ENCODE measurements at regions not wholly inside any gene's neighbourhood (a gene's known extent, or its start where the extent isn't known, plus 50 kb on each side); places are given as distances from the start of the nearest gene placed in this dataset.
"Not testable (repeated sequence)": the region's sequence is repeated elsewhere in the genome, so short reads cannot be mapped to it uniquely, and the experiment has no call there.

DNA sequence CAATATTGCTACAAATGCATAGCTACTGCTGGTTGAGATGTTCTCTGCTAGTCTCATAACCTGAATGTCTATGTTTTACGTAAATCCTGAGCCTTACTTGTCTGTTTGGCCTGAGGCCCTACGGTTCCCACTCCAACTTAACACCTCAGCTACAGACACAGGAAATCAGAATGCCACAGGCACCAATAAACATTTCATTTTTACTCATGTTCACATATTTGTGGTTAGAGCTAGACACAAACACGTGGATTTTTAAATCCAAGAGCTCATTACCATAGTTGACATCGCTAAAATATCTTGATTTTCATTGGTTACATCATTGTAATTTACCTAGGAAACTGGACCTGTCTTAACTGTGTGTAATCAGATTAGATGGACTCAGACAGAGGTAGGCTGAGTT is 263.8 kb upstream of the CDH19 start:
- H3K23me2 ChIP-seq (ENCODE audit: insufficient read length, low read depth, low read length, poor library complexity, severe bottlenecking) = no peaks in the 10 kb centered on the region
- H3K4me1 ChIP-seq (ENCODE audit: insufficient read depth, low read length) = no peaks in the 10 kb centered on the region
- H2BK12ac ChIP-seq (ENCODE audit: insufficient read length, low read depth, low read length) = no peak overlapping the region
- no peaks in the 10 kb centered on the region for H3K9me3 ChIP-seq (ENCODE audit: control insufficient read depth, low read depth, low read length)
- H2BK20ac ChIP-seq (ENCODE audit: low read depth, low read length, poor library complexity, severe bottlenecking) = no peak overlapping the region
- no peak overlapping the region for H4K8ac ChIP-seq (replicated peaks; ENCODE audit: insufficient read length, low read depth, low read length)
- Mint-ChIP-seq H3K27me3 (ENCODE audit: low read depth) (no peaks in the 10 kb centered on the region; the same call in 1 of the 2 replicates), H3K4me1 (peaks cover 10 to 13% of the 10 kb centered on the region in 2 experiments), H3K27ac (no peak overlapping the region), H3K4me3 (no peak overlapping the region), H3K36me3 (ENCODE audit: insufficient read depth in 1 of 3, low read depth in 3 of 3) (no peaks in the 10 kb centered on the region), H3K9me3 (no peaks in the 10 kb centered on the region)
- no peak overlapping the region for H4K91ac ChIP-seq (ENCODE audit: insufficient read length, low read depth, low read length)
- no peak for DNase-seq
- no peaks in the 10 kb centered on the region for H3K27me3 ChIP-seq (ENCODE audit: insufficient read depth, low read length)
- H4K5ac ChIP-seq (ENCODE audit: insufficient read length, low read depth, low read length) = no peak overlapping the region
- no peak overlapping the region for H3K27ac ChIP-seq (ENCODE audit: insufficient read length, low read depth, low read length)
- no peaks in the 10 kb centered on the region for H3K79me2 ChIP-seq (ENCODE audit: insufficient read depth, low read length)
- no peak overlapping the region for H3K56ac ChIP-seq (ENCODE audit: insufficient read length, low read depth, low read length)
- H2AK5ac ChIP-seq (ENCODE audit: insufficient read length, low read length) = no peak overlapping the region
- TF ChIP-seq, protein P1, sequence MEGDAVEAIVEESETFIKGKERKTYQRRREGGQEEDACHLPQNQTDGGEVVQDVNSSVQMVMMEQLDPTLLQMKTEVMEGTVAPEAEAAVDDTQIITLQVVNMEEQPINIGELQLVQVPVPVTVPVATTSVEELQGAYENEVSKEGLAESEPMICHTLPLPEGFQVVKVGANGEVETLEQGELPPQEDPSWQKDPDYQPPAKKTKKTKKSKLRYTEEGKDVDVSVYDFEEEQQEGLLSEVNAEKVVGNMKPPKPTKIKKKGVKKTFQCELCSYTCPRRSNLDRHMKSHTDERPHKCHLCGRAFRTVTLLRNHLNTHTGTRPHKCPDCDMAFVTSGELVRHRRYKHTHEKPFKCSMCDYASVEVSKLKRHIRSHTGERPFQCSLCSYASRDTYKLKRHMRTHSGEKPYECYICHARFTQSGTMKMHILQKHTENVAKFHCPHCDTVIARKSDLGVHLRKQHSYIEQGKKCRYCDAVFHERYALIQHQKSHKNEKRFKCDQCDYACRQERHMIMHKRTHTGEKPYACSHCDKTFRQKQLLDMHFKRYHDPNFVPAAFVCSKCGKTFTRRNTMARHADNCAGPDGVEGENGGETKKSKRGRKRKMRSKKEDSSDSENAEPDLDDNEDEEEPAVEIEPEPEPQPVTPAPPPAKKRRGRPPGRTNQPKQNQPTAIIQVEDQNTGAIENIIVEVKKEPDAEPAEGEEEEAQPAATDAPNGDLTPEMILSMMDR (conservative IDR thresholded peaks at IDR 0.05) = no peak
- H3T11ph ChIP-seq (ENCODE audit: low read length) = no peak overlapping the region
- H3K4ac ChIP-seq (ENCODE audit: low read depth, low read length) = no peak overlapping the region
- H2AFZ ChIP-seq (ENCODE audit: low read length) = no peak overlapping the region
- H2BK5ac ChIP-seq (ENCODE audit: insufficient read length, low read length) = no peak overlapping the region
- H3K18ac ChIP-seq (ENCODE audit: insufficient read length, low read depth, low read length) = no peak overlapping the region
- H3K9ac ChIP-seq (ENCODE audit: extremely low read depth, insufficient read length, low read length) = no peak overlapping the region
- no peak overlapping the region for H2BK15ac ChIP-seq (ENCODE audit: low read depth, low read length)
- H4K20me1 ChIP-seq (ENCODE audit: control insufficient read depth, insufficient read depth, insufficient read length) = no peaks in the 10 kb centered on the region
- no peak overlapping the region for H3K4me2 ChIP-seq (ENCODE audit: insufficient read depth, insufficient read length, low read length)
- no peak overlapping the region for H2BK120ac ChIP-seq (ENCODE audit: low read depth, low read length, poor library complexity, severe bottlenecking)
- no peak overlapping the region for H3K14ac ChIP-seq (ENCODE audit: insufficient read depth, low read length)
- WGBS (ENCODE audit: extremely low coverage, insufficient read length, low lambda C conversion rate) = no CpG with 5 or more reads among the region's 4 CpGs
- no peak overlapping the region for H3K23ac ChIP-seq (ENCODE audit: insufficient read length, low read depth, low read length)
- H3K79me1 ChIP-seq (ENCODE audit: insufficient read depth, low read depth, low read length, poor library complexity, severe bottlenecking) = no peaks in the 10 kb centered on the region

- H3K14ac ChIP-seq (ENCODE audit: insufficient read depth, low read length); H3K4ac ChIP-seq (ENCODE audit: low read depth, low read length); H2BK5ac ChIP-seq (ENCODE audit: insufficient read length, low read length); H4K8ac ChIP-seq (replicated peaks; ENCODE audit: insufficient read length, low read depth, low read length); H3K9me3 ChIP-seq (ENCODE audit: control insufficient read depth, low read depth, low read length); H3K4me1 ChIP-seq (ENCODE audit: insufficient read depth, low read length); H3K79me2 ChIP-seq (ENCODE audit: insufficient read depth, low read length); H2AK5ac ChIP-seq (ENCODE audit: insufficient read length, low read length); H3K9me3 Mint-ChIP-seq; H3K27me3 ChIP-seq (ENCODE audit: insufficient read depth, low read length); H3K23ac ChIP-seq (ENCODE audit: insufficient read length, low read depth, low read length); H3K4me3 Mint-ChIP-seq; H3K9ac ChIP-seq (ENCODE audit: extremely low read depth, insufficient read length, low read length); H3K79me1 ChIP-seq (ENCODE audit: insufficient read depth, low read depth, low read length, poor library complexity, severe bottlenecking); H3K36me3 Mint-ChIP-seq (ENCODE audit: insufficient read depth in 1 of 3, low read depth in 3 of 3); H3T11ph ChIP-seq (ENCODE audit: low read length); H3K23me2 ChIP-seq (ENCODE audit: insufficient read length, low read depth, low read length, poor library complexity, severe bottlenecking); H2BK15ac ChIP-seq (ENCODE audit: low read depth, low read length); H2AFZ ChIP-seq (ENCODE audit: low read length); H3K56ac ChIP-seq (ENCODE audit: insufficient read length, low read depth, low read length); H2BK20ac ChIP-seq (ENCODE audit: low read depth, low read length, poor library complexity, severe bottlenecking); DNase-seq; H4K91ac ChIP-seq (ENCODE audit: insufficient read length, low read depth, low read length); H2BK120ac ChIP-seq (ENCODE audit: low read depth, low read length, poor library complexity, severe bottlenecking); H4K20me1 ChIP-seq (ENCODE audit: control insufficient read depth, insufficient read depth, insufficient read length); H3K27me3 Mint-ChIP-seq (ENCODE audit: low read depth); H3K18ac ChIP-seq (ENCODE audit: insufficient read length, low read depth, low read length); H4K5ac ChIP-seq (ENCODE audit: insufficient read length, low read depth, low read length); H2BK12ac ChIP-seq (ENCODE audit: insufficient read length, low read depth, low read length); H3K27ac ChIP-seq (ENCODE audit: insufficient read length, low read depth, low read length); H3K4me2 ChIP-seq (ENCODE audit: insufficient read depth, insufficient read length, low read length); H3K27ac Mint-ChIP-seq: not testable (repeated sequence)
- WGBS (ENCODE audit: extremely low coverage, insufficient read length, low lambda C conversion rate) = no CpG with 5 or more reads among the region's 43 CpGs
- peaks cover 10 to 13% of the 10 kb centered on the region in 2 experiments for H3K4me1 Mint-ChIP-seq
Measured at GRCh38 chr18:66866427-66866940, 262.6 kb upstream of the CDH19 start.
